ENCODE measurements at regions not wholly inside any gene's neighbourhood (a gene's known extent, or its start where the extent isn't known, plus 50 kb on each side); places are given as distances from the start of the nearest gene placed in this dataset.

DNA sequence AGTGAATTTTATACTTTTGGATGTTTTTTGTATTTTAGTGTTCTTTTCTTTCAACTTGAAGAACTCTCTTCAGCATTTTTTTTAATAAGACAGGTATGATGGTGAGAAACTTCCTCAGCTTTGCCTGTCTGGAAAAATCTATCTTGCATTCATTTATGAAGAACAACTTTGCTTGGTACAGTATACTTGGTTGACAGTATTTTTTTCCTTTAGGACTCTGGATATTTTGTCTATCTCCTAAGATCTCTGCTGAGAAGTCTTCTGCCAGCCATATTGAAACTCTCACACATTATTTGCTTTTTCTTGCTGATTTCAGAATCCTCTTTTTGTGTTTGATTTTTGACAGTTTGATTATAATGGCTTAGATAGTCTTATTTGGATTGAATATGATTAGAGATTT, 405.0 kb upstream of the GHITM start:
- TF ChIP-seq, protein P1, sequence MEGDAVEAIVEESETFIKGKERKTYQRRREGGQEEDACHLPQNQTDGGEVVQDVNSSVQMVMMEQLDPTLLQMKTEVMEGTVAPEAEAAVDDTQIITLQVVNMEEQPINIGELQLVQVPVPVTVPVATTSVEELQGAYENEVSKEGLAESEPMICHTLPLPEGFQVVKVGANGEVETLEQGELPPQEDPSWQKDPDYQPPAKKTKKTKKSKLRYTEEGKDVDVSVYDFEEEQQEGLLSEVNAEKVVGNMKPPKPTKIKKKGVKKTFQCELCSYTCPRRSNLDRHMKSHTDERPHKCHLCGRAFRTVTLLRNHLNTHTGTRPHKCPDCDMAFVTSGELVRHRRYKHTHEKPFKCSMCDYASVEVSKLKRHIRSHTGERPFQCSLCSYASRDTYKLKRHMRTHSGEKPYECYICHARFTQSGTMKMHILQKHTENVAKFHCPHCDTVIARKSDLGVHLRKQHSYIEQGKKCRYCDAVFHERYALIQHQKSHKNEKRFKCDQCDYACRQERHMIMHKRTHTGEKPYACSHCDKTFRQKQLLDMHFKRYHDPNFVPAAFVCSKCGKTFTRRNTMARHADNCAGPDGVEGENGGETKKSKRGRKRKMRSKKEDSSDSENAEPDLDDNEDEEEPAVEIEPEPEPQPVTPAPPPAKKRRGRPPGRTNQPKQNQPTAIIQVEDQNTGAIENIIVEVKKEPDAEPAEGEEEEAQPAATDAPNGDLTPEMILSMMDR (IDR thresholded peaks at IDR 0.05): no peak
- TF ChIP-seq ZFX (IDR thresholded peaks at IDR 0.05; ENCODE audit: borderline replicate concordance): no peak
